NT2/D1 (cell line): ENCODE measurements at regions not wholly inside any gene's neighbourhood (a gene's known extent, or its start where the extent isn't known, plus 50 kb on each side); places are given as distances from the start of the nearest gene placed in this dataset.

ENCODE experiments used
- DNase-seq: peaks from one replicate; pipeline ENCODE4 v3.0.0-alpha.2; 2011; ENCODE audit warnings: low read depth, low spot score
- H3K27me3 ChIP-seq: 2 replicates; pipeline ENCODE4 v1.6.0; 2011; ENCODE audit warnings: mild to moderate bottlenecking; ENCODE audit not compliant: insufficient read length, insufficient read depth
- H3K36me3 ChIP-seq: 2 replicates; pipeline ENCODE4 v1.6.1; 2011; ENCODE audit warnings: mild to moderate bottlenecking, low read length, mixed read lengths; ENCODE audit not compliant: insufficient read depth, insufficient read length
- H3K4me1 ChIP-seq: 2 replicates; pipeline ENCODE4 v1.5.1; 2011; ENCODE audit not compliant: insufficient read depth, insufficient read length
- H3K4me3 ChIP-seq: 2 replicates; pipeline ENCODE4 v1.5.1; 2011; ENCODE audit warnings: low read depth; ENCODE audit not compliant: insufficient read length
- H3K9ac ChIP-seq: 2 replicates; pipeline ENCODE4 v1.6.0; 2011; ENCODE audit warnings: low read depth; ENCODE audit not compliant: insufficient read length
- H3K9me3 ChIP-seq: 2 replicates; pipeline ENCODE4 v1.5.1; 2011; ENCODE audit warnings: mild to moderate bottlenecking, low read length; ENCODE audit not compliant: insufficient read depth
- SUZ12 ChIP-seq: IDR thresholded peaks from 2 replicates; pipeline ENCODE4 v1.6.1; 2011; ENCODE audit not compliant: insufficient read length, insufficient read depth; ENCODE audit errors: extremely low read depth
- YY1 ChIP-seq: IDR thresholded peaks from 2 replicates; pipeline ENCODE4 v1.6.1; 2011; ENCODE audit not compliant: insufficient read length, insufficient read depth
- ZNF274 ChIP-seq: IDR thresholded peaks from 2 replicates; pipeline ENCODE4 v1.6.1; 2011; ENCODE audit warnings: mild to moderate bottlenecking, low read depth, low read length

DNA sequence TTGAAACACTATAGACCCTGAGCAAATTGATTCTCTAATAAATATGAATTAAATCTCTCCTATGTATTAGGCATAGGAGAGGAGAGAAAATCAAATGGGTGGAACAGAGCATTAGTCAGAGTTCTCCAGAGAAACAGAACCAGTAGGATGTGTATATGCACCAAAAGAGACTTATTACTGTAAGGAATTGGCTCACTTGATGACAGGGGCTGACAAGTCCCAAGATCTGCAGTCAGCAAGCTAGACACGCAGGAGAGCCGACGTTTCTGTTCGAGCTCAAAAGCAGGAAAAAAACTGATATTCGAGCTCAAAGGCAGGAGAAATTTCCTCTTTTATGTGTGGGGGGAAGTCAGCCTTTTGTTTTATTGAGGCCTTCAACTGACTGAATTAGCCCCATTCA is 259.2 kb upstream of the KAZN start:
- TF ChIP-seq SUZ12 (no peak), YY1 (no peak), ZNF274 (no peak)
- Histone ChIP-seq H3K4me3 (no peak overlapping the region), H3K9ac (no peak overlapping the region), H3K27me3 (no peaks in the 10 kb centered on the region), H3K4me1 (peaks cover 3% of the 10 kb centered on the region), H3K36me3 (no peaks in the 10 kb centered on the region), H3K9me3 (no peaks in the 10 kb centered on the region)
- DNase-seq, result no peak

DNA sequence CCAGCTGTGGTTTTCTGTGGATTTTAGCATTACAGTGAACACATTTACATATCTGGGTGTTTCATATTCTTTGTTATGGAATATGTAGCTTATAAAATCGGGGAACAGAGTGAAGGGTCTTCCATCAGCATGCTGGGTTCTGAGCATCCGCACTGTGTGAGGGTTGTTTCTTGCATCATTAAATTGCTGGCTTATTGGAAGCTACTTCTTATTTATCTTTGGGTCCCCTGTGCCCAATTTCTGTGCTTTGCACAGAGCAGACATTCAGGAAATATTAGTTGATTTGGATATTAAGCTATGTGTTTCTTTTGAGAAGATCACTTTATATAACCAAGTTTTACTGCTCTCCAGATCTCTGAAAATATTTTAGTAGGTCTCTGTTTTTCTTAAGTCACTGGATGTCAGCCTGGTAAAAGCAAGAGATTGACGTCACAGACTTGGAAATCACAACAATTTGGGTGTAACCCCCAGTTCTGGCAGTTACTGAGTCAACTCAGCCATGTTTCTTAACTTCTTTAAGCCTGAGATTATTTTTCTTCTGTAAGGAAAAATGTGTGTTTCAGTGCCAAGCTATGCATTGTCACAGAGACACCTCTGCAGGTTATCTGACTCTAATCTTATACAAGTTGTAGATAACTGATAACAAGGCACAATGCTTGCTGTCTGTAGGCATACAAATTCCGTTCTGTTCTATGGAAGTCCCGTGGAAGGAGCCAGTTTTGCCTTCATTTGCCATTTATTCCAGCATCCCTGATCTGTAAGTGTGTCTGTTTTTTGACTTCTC is 258.3 kb upstream of the KAZN start:
- no peaks in the 10 kb centered on the region for H3K4me1 ChIP-seq
- H3K36me3 ChIP-seq, result no peaks in the 10 kb centered on the region
- no peak overlapping the region for H3K9ac ChIP-seq
- H3K9me3 ChIP-seq, result no peaks in the 10 kb centered on the region
- TF ChIP-seq ZNF274, result no peak
- DNase-seq, result no peak
- no peak overlapping the region for H3K4me3 ChIP-seq
- H3K27me3 ChIP-seq, result no peaks in the 10 kb centered on the region

DNA sequence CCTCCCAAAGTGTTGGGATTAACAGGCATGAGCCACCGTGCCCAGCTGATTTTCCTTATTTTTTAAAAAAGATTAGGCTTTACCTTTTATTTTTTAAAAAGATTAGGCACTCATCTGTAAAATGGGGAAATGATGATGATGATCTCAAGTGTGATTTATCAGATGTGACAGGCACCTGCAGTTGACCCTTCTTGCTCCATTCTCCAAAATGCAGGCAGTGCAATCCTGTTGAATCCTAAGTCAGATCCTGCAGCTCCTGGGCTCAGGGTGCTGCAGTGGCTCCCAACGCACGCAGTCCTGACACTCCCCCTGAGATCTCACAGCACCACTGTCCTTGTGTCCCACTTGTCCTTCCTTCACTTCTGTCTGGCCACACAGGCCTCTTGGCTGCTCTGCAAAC is 257.3 kb upstream of the KAZN start:
- no peak for DNase-seq
- H3K36me3 ChIP-seq, result no peaks in the 10 kb centered on the region
- H3K9ac ChIP-seq, result no peak overlapping the region
- no peaks in the 10 kb centered on the region for H3K9me3 ChIP-seq
- no peak overlapping the region for H3K4me3 ChIP-seq
- H3K27me3 ChIP-seq, result no peaks in the 10 kb centered on the region
- no peaks in the 10 kb centered on the region for H3K4me1 ChIP-seq
- TF ChIP-seq YY1 (no peak), SUZ12 (no peak)

DNA sequence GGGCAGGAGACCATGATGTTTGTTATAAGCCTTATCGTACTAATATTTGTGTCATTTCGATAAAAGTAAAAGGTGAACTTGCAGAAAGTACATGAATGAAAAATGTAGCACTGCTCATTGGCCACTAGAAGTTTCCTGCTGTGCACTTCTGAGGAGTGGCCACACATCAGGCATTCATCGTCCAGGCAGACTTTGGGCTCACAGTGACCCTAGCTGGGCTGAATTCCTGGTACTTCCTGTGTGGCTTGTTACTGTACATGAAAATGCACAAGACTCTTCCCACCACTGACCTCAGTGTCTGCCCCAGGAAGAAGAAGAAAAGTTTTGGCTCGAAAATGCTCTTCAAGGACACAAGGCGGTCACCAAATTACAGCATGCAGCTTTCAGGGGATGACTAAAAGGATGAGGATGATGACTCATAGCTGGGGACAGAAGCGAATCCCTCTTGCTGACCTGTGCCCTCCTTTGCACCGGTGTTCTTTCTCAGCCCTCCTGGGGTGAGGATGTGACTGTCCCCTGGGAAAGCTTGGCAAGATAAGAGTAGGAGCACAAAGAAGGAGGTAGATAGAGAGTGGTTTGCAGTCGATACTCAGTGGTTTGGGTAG is 252.4 kb upstream of the KAZN start:
- no peaks in the 10 kb centered on the region for H3K9me3 ChIP-seq
- no peak for DNase-seq
- H3K36me3 ChIP-seq, result no peaks in the 10 kb centered on the region
- H3K4me1 ChIP-seq, result no peaks in the 10 kb centered on the region
- H3K4me3 ChIP-seq, result no peak overlapping the region
- no peaks in the 10 kb centered on the region for H3K27me3 ChIP-seq
- no peak for TF ChIP-seq YY1
- TF ChIP-seq SUZ12, result no peak
- no peak for TF ChIP-seq ZNF274
- no peak overlapping the region for H3K9ac ChIP-seq

DNA sequence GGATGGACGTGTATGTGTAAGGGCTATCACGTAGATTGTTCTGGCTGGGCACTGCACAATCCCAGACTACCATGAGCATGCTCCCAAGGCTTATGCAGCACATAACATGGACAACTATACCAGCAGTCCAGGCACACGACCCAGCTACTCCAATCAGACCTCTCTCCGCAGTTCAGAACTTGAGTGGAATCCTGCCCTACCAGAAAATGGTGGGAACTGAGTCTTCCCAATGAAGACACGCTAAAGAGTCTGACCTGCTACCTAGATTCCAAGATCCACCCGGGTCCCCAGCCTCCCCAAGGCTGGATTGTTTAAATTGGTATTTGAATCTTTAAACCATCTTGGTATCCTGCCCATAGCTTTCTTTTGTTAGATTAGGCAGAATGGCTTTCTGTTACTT is 251.3 kb upstream of the KAZN start:
- H3K27me3 ChIP-seq, result no peaks in the 10 kb centered on the region
- H3K9ac ChIP-seq, result no peak overlapping the region
- H3K9me3 ChIP-seq, result no peaks in the 10 kb centered on the region
- H3K4me3 ChIP-seq, result no peak overlapping the region
- no peaks in the 10 kb centered on the region for H3K4me1 ChIP-seq
- no peaks in the 10 kb centered on the region for H3K36me3 ChIP-seq
- no peak for DNase-seq
- TF ChIP-seq ZNF274, result no peak
- no peak for TF ChIP-seq YY1
- TF ChIP-seq SUZ12, result no peak

DNA sequence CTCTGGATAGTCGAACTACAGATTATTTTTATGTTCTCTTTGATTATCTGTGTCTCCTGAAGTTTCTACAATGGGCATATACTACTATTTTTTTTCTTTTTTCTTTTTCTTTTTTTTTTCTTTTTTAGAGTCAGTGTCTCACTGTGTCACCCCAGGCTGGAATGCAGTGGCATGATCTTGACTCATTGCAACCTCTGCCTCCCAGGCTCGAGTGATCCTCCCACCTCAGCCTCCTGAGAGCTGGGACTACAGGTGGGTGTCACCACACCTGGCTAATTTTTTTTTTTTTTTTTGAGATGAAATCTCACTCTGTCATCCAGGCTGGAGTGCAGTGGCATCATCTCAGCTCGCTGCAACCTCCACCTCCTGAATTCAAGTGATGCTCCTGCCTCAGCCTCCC is 250.7 kb upstream of the KAZN start:
- H3K4me3 ChIP-seq, result no peak overlapping the region
- no peaks in the 10 kb centered on the region for H3K9me3 ChIP-seq
- no peak for TF ChIP-seq YY1
- TF ChIP-seq ZNF274, result no peak
- no peak for TF ChIP-seq SUZ12
- H3K36me3 ChIP-seq, result no peaks in the 10 kb centered on the region
- no peak overlapping the region for H3K9ac ChIP-seq
- no peak for DNase-seq
- no peaks in the 10 kb centered on the region for H3K4me1 ChIP-seq
- no peaks in the 10 kb centered on the region for H3K27me3 ChIP-seq

DNA sequence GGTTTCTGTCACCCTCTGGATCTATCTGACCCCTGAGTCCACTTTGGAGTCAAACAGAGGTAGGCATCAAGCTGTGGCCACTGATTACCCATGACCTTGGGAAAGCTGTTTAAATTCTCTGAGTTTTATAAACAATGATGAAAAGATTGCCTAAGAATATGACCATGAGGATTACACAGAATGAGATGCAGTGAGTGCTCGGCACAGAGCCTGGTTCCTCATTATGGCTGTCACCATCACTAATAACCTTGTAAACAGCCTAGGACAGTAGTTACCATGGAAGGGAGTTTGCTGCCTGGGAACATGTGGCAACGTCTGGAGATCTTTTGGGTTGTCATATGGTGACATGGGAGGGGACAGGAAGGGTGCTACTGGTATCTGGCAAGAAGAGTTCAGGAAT is 248.3 kb upstream of the KAZN start:
- Histone ChIP-seq H3K27me3 (no peaks in the 10 kb centered on the region), H3K4me1 (no peaks in the 10 kb centered on the region), H3K4me3 (no peak overlapping the region), H3K36me3 (no peaks in the 10 kb centered on the region), H3K9me3 (no peaks in the 10 kb centered on the region), H3K9ac (no peak overlapping the region)
- no peak for DNase-seq
- TF ChIP-seq YY1, result no peak
- TF ChIP-seq ZNF274, result no peak
- no peak for TF ChIP-seq SUZ12
